ENCODE measurements at regions not wholly inside any gene's neighbourhood (a gene's known extent, or its start where the extent isn't known, plus 50 kb on each side); places are given as distances from the start of the nearest gene placed in this dataset.

GRCh38 chr3:72669224-72669623 is 179.0 kb downstream of the SHQ1 start:
- H3K4me3 ChIP-seq, result no peak overlapping the region
- in situ Hi-C loops (cut with MboI; ENCODE audit: low sequenced_read_pairs), result loop anchor here (10.0 to 25.0 kb wide), 2 partner anchors 156 to 418 kb away; no protein-coding TSS in a partner anchor
- H3K4me1 ChIP-seq, result no peaks in the 10 kb centered on the region
- no peaks in the 10 kb centered on the region for H3K27me3 ChIP-seq (ENCODE audit: low read depth)
- no peaks in the 10 kb centered on the region for H3K9me3 ChIP-seq
- no peak for DNase-seq (ENCODE audit: low spot score in 2 of 2)
- H3K36me3 ChIP-seq (replicated peaks), result no peaks in the 10 kb centered on the region

DNA sequence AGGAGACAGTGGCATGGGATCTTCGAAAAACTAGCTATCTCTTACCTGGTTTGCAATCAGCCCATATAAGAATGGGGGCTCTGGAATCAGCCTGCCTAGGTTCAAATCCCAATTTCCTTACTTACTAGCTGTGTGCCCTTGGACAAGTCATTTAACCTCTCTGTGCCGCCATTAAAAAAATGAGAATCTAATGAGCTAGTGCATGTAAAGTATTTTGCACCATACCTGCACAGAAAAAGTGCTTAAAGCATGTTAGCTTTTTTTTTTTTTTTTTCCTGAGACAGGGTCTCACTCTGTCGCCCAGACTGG is 181.8 kb downstream of the SHQ1 start:
- in situ Hi-C loops (cut with MboI; ENCODE audit: low sequenced_read_pairs), result loop anchor here (10.0 to 25.0 kb wide), 2 partner anchors 158 to 421 kb away; no protein-coding TSS in a partner anchor

DNA sequence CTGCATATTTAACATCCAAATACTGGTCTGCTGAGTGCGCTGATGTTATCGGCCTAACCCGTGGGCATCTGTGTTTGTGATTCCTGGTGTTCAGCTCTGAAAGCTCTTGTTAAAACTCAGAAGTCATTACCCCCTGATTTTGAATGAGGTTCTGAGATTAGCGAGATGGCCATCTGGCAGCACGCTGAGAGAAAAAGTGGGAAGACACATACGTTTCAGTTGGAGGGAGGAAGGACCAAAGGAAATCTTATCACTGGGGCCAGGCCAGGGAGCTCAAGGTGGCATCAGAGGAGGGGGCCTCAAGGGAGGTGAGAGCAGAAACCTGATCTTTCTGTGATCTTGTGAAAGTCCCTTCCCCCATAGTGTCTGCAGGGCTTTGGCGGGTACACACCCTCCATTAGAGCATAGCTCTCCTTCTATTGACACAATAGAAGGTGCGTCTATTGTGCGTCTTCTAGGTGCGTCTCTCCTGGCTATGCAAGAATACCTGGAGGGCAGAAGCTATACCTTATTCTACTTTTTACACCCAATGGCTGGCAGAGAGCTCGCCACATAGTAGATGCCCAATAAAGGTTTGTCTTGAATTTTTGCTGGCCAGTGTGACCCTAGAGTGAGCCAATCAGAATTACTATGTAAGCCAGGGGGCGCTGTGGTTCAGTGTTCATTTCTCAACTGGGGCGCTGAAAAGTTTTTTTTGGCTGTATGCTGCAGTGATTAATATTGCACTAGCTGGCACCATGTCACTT is 182.4 kb downstream of the SHQ1 start:
- in situ Hi-C loops (cut with MboI; ENCODE audit: low sequenced_read_pairs), result loop anchor here (10.0 to 25.0 kb wide), 2 partner anchors 159 to 421 kb away; no protein-coding TSS in a partner anchor
- H3K4me1 ChIP-seq, result no peaks in the 10 kb centered on the region
- no peaks in the 10 kb centered on the region for H3K9me3 ChIP-seq
- no peak overlapping the region for H3K4me3 ChIP-seq
- H3K36me3 ChIP-seq (replicated peaks), result no peaks in the 10 kb centered on the region
- peak in 1 of 2 experiments; percentile 76 for DNase-seq (ENCODE audit: low spot score in 2 of 2)
- no peaks in the 10 kb centered on the region for H3K27me3 ChIP-seq (ENCODE audit: low read depth)

More for the DNA sequence above, 181.8 kb downstream of the SHQ1 start:
- no peaks in the 10 kb centered on the region for H3K9me3 ChIP-seq
- no peaks in the 10 kb centered on the region for H3K27me3 ChIP-seq (ENCODE audit: low read depth)
- DNase-seq (ENCODE audit: low spot score in 2 of 2), result no peak
- no peaks in the 10 kb centered on the region for H3K4me1 ChIP-seq
- no peak overlapping the region for H3K4me3 ChIP-seq
- no peaks in the 10 kb centered on the region for H3K36me3 ChIP-seq (replicated peaks)

GRCh38 chr3:72665103-72665502 is 183.1 kb downstream of the SHQ1 start:
- in situ Hi-C loops (cut with MboI; ENCODE audit: low sequenced_read_pairs), result loop anchor here (10.0 to 25.0 kb wide), 2 partner anchors 160 to 422 kb away; no protein-coding TSS in a partner anchor
- H3K27me3 ChIP-seq (ENCODE audit: low read depth), result no peaks in the 10 kb centered on the region
- no peak for DNase-seq (ENCODE audit: low spot score in 2 of 2)
- H3K9me3 ChIP-seq, result no peaks in the 10 kb centered on the region
- H3K36me3 ChIP-seq (replicated peaks), result no peaks in the 10 kb centered on the region
- no peaks in the 10 kb centered on the region for H3K4me1 ChIP-seq
- H3K4me3 ChIP-seq, result no peak overlapping the region

DNA sequence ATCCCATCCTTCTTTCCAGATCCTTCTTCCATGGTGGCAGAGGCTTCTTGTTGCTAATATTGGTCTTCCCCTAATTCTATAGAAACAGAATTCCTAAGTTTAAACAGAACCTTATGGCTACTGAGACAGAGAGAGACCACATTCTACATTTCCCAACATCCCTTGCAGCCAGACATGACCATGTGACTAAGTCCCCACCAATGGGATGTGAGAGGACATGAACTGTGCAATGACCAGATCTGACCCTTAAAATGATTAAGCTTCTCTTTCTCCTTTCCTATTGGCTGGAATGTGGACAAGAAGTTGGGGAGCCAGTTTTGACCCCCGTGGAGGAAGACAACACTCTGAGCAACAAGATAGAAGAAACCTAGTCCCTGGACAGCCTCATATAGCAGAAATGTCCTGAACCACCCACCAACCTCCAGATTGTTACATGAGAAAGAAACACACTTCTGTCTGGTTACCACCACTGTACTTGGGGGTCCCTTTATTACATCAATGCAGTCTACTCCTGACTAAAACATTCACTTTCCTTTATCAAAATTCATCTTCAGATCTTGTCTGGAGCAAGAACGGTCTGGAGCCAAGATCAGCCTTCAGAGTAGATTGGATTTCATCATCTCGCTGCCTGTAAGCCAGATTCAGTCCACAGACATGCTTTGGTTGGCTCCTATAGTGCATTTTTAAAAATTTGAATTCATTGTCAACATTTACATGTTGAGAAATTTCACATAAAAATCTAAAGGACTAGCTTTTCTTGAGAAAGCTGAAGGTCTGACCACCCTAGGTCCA is 183.9 kb downstream of the SHQ1 start:
- no peaks in the 10 kb centered on the region for H3K9me3 ChIP-seq
- no peaks in the 10 kb centered on the region for H3K27me3 ChIP-seq (ENCODE audit: low read depth)
- in situ Hi-C loops (cut with MboI; ENCODE audit: low sequenced_read_pairs), result loop anchor here (10.0 to 25.0 kb wide), 2 partner anchors 160 to 423 kb away; no protein-coding TSS in a partner anchor
- H3K4me3 ChIP-seq, result no peak overlapping the region
- DNase-seq (ENCODE audit: low spot score in 2 of 2), result no peak
- H3K4me1 ChIP-seq, result no peaks in the 10 kb centered on the region
- H3K36me3 ChIP-seq (replicated peaks), result no peaks in the 10 kb centered on the region

DNA sequence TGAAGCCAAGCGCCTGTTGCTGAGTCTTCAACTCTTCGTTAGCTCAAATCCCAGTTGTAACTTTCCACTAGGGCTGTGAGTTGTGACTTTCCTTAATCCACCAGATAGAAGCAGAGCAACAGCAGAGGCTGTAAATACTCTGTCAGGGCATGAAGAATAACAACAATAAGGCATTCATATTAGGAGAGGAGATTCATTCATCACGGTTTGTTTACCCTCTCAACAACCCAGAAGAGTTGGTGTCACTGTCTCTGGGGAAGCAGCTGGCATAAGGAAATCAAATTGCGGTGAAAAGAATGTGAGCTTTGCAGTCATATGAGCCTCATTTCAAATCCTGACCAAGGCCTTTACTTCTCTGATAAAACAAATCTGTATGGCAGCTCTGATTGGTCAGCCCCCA is 184.8 kb downstream of the SHQ1 start:
- no peaks in the 10 kb centered on the region for H3K36me3 ChIP-seq (replicated peaks)
- DNase-seq (ENCODE audit: low spot score in 2 of 2), result no peak
- no peaks in the 10 kb centered on the region for H3K9me3 ChIP-seq
- in situ Hi-C loops (cut with MboI; ENCODE audit: low sequenced_read_pairs), result loop anchor here (10.0 to 25.0 kb wide), 2 partner anchors 161 to 424 kb away; no protein-coding TSS in a partner anchor
- no peaks in the 10 kb centered on the region for H3K4me1 ChIP-seq
- H3K27me3 ChIP-seq (ENCODE audit: low read depth), result no peaks in the 10 kb centered on the region
- no peak overlapping the region for H3K4me3 ChIP-seq

GRCh38 chr3:72661115-72661457 is 187.2 kb downstream of the SHQ1 start:
- Histone ChIP-seq H3K27me3 (ENCODE audit: low read depth) (no peaks in the 10 kb centered on the region), H3K4me3 (no peak overlapping the region), H3K36me3 (replicated peaks) (no peaks in the 10 kb centered on the region), H3K4me1 (no peaks in the 10 kb centered on the region), H3K9me3 (no peaks in the 10 kb centered on the region)
- DNase-seq (ENCODE audit: low spot score in 2 of 2), result no peak
- in situ Hi-C loops (cut with MboI; ENCODE audit: low sequenced_read_pairs), result loop anchor here (10.0 to 25.0 kb wide), 2 partner anchors 164 to 426 kb away; no protein-coding TSS in a partner anchor

- H3K27me3 ChIP-seq (ENCODE audit: low read depth), result no peaks in the 10 kb centered on the region
- no peak overlapping the region for H3K4me3 ChIP-seq
- H3K9me3 ChIP-seq, result no peaks in the 10 kb centered on the region
- DNase-seq (ENCODE audit: low spot score in 2 of 2), result no peak
- peaks cover under 1% of the 10 kb centered on the region for H3K4me1 ChIP-seq
- in situ Hi-C loops (cut with MboI; ENCODE audit: low sequenced_read_pairs), result loop anchor here (10.0 to 25.0 kb wide), 2 partner anchors 164 to 427 kb away; no protein-coding TSS in a partner anchor
- no peaks in the 10 kb centered on the region for H3K36me3 ChIP-seq (replicated peaks)
These were observed 187.8 kb downstream of the SHQ1 start for GRCh38 chr3:72660270-72661114.

DNA sequence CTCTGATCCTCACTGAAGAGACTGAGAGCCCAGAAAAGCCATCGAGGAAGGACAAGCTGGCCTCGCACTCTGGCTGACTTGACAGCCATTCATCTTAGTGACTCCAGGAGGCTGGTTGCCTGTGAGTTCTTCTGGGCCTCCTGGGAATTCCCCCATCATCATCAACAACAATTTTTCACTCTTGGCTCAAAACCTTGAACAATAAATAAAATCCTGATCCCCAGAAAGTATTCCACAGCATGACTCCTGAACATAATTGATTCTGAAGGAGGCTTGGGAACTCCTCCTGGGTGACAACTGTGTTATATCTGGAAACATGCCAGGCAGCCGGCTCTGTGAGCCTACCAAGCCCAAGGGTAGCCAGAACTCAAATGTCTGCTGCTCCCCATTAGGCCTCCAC is 188.6 kb downstream of the SHQ1 start:
- no peak overlapping the region for H3K4me3 ChIP-seq
- H3K4me1 ChIP-seq, result peaks cover 5% of the 10 kb centered on the region
- H3K9me3 ChIP-seq, result no peaks in the 10 kb centered on the region
- no peak for DNase-seq (ENCODE audit: low spot score in 2 of 2)
- no peaks in the 10 kb centered on the region for H3K36me3 ChIP-seq (replicated peaks)
- in situ Hi-C loops (cut with MboI; ENCODE audit: low sequenced_read_pairs), result loop anchor here (25.0 kb wide), 1 partner anchor 428 kb away; no protein-coding TSS in a partner anchor
- H3K27me3 ChIP-seq (ENCODE audit: low read depth), result no peaks in the 10 kb centered on the region

GRCh38 chr3:72659188-72659587 is 189.1 kb downstream of the SHQ1 start:
- Histone ChIP-seq H3K36me3 (replicated peaks) (no peaks in the 10 kb centered on the region), H3K4me3 (no peak overlapping the region), H3K4me1 (peaks cover 5% of the 10 kb centered on the region), H3K9me3 (no peaks in the 10 kb centered on the region), H3K27me3 (ENCODE audit: low read depth) (no peaks in the 10 kb centered on the region)
- DNase-seq (ENCODE audit: low spot score in 2 of 2), result no peak
- in situ Hi-C loops (cut with MboI; ENCODE audit: low sequenced_read_pairs), result loop anchor here (25.0 kb wide), 1 partner anchor 428 kb away; no protein-coding TSS in a partner anchor

DNA sequence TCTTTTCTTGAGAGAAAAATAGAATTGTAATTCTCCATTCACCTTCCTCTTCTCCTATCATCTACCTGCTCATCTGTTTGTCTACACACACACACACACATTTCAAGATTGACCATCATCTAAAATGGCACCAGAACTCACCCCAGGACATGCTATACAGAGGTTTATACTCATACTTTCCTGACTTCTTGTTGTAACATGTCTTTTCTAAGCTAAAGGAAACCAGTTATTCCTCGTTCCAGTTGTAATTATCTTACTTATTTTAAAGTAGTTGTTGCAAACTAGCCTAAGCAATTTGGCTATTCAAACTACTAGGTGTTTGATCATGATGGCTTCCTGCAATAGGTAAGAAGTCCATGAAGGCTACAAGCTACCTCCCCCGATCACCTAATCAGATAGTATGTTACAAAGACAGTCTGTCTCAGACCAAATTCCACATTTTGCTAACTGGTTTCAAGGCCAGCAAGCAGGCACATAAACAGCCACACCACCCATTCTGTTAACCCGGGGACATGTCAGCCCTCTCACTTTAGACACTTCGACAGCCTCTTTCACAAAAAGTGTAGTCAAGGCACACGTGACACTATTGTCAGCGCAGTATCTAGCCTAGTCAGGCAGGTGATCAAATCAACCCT is 189.7 kb downstream of the SHQ1 start:
- Histone ChIP-seq H3K27me3 (ENCODE audit: low read depth) (no peaks in the 10 kb centered on the region), H3K36me3 (replicated peaks) (no peaks in the 10 kb centered on the region), H3K9me3 (no peaks in the 10 kb centered on the region), H3K4me1 (peaks cover 5% of the 10 kb centered on the region), H3K4me3 (no peak overlapping the region)
- DNase-seq (ENCODE audit: low spot score in 2 of 2), result no peak
- in situ Hi-C loops (cut with MboI; ENCODE audit: low sequenced_read_pairs), result loop anchor here (25.0 kb wide), 1 partner anchor 429 kb away; no protein-coding TSS in a partner anchor

- in situ Hi-C loops (cut with MboI; ENCODE audit: low sequenced_read_pairs), result loop anchor here (25.0 kb wide), 1 partner anchor 430 kb away; no protein-coding TSS in a partner anchor
- no peak for DNase-seq (ENCODE audit: low spot score in 2 of 2)
- Histone ChIP-seq H3K9me3 (no peaks in the 10 kb centered on the region), H3K4me1 (peaks cover 5% of the 10 kb centered on the region), H3K27me3 (ENCODE audit: low read depth) (no peaks in the 10 kb centered on the region), H3K36me3 (replicated peaks) (no peaks in the 10 kb centered on the region), H3K4me3 (no peak overlapping the region)
These were observed 190.6 kb downstream of the SHQ1 start for GRCh38 chr3:72657666-72658065.

DNA sequence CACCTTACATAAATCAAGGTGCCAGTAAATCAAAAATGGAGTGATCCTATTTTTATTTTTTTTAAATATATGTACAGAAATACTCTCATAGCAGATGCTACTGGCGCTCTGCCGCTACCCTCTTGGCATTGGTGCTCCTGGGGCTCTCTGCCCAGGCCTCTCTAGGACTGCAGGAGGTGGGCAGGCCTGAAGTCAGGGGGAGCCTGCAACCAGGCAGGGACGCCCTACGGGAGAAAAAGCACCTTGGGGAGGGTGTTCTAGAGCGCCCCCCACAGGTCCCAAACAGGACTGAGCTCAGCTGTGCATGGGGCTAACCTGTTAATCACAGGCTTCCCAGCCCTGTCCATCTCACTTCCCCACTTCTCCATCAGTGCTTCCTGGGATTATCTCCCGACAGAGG is 192.5 kb downstream of the SHQ1 start:
- Histone ChIP-seq H3K36me3 (replicated peaks) (no peaks in the 10 kb centered on the region), H3K4me1 (peaks cover 5% of the 10 kb centered on the region), H3K9me3 (no peaks in the 10 kb centered on the region), H3K27me3 (ENCODE audit: low read depth) (no peaks in the 10 kb centered on the region), H3K4me3 (no peak overlapping the region)
- DNase-seq (ENCODE audit: low spot score in 2 of 2), result peak in 1 of 2 experiments; percentile 27
- in situ Hi-C loops (cut with MboI; ENCODE audit: low sequenced_read_pairs), result loop anchor here (25.0 kb wide), 1 partner anchor 432 kb away; no protein-coding TSS in a partner anchor
